Body of pancreas (tissue), 4 donors: ENCODE measurements at regions not wholly inside any gene's neighbourhood (a gene's known extent, or its start where the extent isn't known, plus 50 kb on each side); places are given as distances from the start of the nearest gene placed in this dataset.

Source experiments
- CTCF ChIP-seq, 7 experiments: fragments of 450-650 bp in 4 of 7; fragments of 200-600 bp in 3 of 7; sonication (generic) in 3 of 7; IDR thresholded peaks; one replicate each; pipeline ENCODE4 v1.5.1; 2016 to 2019; ENCODE audit warnings: antibody characterized with exemption in 7 of 7
- POLR2A ChIP-seq, 3 donors: fragments of 450-650 bp; IDR thresholded peaks; one replicate each; pipeline ENCODE4 v1.6.1; 2016; ENCODE audit warnings: antibody characterized with exemption in 3 of 3, mild to moderate bottlenecking in 2 of 3

- TF ChIP-seq CTCF (IDR thresholded peaks at IDR 0.05) (no peak), POLR2A (IDR thresholded peaks at IDR 0.05) (no peak)
Observed at GRCh38 chr4:176979416-176979815, 186.7 kb upstream of the VEGFC start.
